Kidney (tissue), 13 donors: ENCODE measurements at regions not wholly inside any gene's neighbourhood (a gene's known extent, or its start where the extent isn't known, plus 50 kb on each side); places are given as distances from the start of the nearest gene placed in this dataset.

Experiments
- DNase-seq, 5 donors: peaks; one replicate each; pipeline ENCODE4 v3.0.0-alpha.2; 2013 to 2020
- FAIRE-seq: peaks from 2 replicates; lab custom pipeline; 2012; peaks lifted over from hg19 to GRCh38; lab: Jason Lieb, UNC
- H3K27ac ChIP-seq, 2 donors: one replicate each; pipeline ENCODE4 v1.7.0; 2013; ENCODE audit warnings: low read depth in 2 of 2, low read length in 2 of 2, inconsistent platforms in 1 of 2
- H3K27me3 ChIP-seq: one replicate; pipeline ENCODE4 v1.7.1; 2013; ENCODE audit warnings: low read length, inconsistent platforms; ENCODE audit not compliant: control insufficient read depth, insufficient read depth
- H3K36me3 ChIP-seq, 3 donors: one replicate each; pipeline versions ENCODE4 v1.7.0 to v1.7.1; 2013; ENCODE audit warnings: low read length in 3 of 3, control low read depth in 1 of 3, inconsistent platforms in 1 of 3; ENCODE audit not compliant: insufficient read depth in 3 of 3, control insufficient read depth in 2 of 3
- H3K4me1 ChIP-seq, 3 donors: one replicate each; pipeline versions ENCODE4 v1.7.0 to v1.7.1; 2013; ENCODE audit warnings: low read length in 3 of 3, inconsistent platforms in 1 of 3, low read depth in 1 of 3; ENCODE audit not compliant: control insufficient read depth in 2 of 3, insufficient read depth in 2 of 3
- H3K4me3 ChIP-seq, 3 donors: one replicate each; pipeline versions ENCODE4 v1.7.0 to v1.8.1; 2013; ENCODE audit warnings: low read length in 3 of 3, control low read depth in 1 of 3, inconsistent platforms in 1 of 3
- H3K9ac ChIP-seq, 3 donors: one replicate each; pipeline versions ENCODE4 v1.7.0 to v1.7.1; 2013; ENCODE audit warnings: low read length in 3 of 3, control low read depth in 1 of 3, inconsistent platforms in 1 of 3
- H3K9me3 ChIP-seq, 3 donors: one replicate each; pipeline versions ENCODE4 v1.7.0 to v1.7.1; 2013; ENCODE audit warnings: low read length in 3 of 3, control low read depth in 1 of 3, inconsistent platforms in 1 of 3; ENCODE audit not compliant: control insufficient read depth in 2 of 3, insufficient read depth in 1 of 3
- intact Hi-C: fragments of 100-400 bp; cut with DNase I; formaldehyde crosslinking; loops from one replicate; pipeline ENCODE4 v1.11.1; 2022
- TF ChIP-seq, protein P1 (sequence below): IDR thresholded peaks from 3 replicates; pipeline ENCODE4 v1.5.1; 2012; ENCODE audit warnings: mild to moderate bottlenecking, moderate library complexity, borderline replicate concordance; ENCODE audit not compliant: insufficient read depth; ENCODE audit errors: extremely low read depth
- donor health status: control.
- donor health status: control.
- donor health status: control.
- donor health status: control.
- donor health status: control.
- donor health status: DM: yes; HTN: yes; CAD: no.
- donor health status: Normal renal cell carcinoma (clear cell type).

DNA sequence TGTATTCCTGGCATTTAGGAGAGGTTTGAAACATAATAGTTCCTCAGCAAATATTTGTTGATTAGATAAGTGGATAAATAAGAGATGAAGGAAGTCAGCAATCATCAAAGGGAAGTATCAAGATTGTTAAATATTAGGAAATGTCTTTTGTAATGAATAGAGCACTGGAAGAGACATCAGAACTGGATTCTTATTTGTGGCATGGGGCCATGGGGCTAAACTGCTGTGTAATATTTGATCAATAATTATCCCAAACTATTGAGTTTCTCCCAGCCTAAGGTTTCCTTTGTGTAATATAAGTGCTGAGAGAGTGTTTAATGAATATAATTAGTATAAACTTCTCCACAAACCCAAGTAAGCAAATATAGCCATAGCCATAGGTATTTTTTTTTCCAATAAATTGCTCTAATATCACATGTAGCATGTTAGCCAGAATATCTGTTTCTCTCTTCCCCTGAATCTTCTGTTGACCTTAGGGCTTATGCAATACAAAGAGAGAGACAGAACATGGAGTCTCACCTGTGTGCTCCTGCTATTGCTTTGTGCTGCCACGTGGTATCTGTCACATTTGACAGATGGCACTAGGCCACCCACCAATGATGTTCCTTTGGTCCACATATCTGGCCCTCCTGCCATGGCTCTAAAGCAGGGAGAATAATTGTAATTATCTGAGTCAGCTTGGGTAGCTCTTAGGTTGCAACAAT, 658.7 kb downstream of the SOX5 start:
- TF ChIP-seq, protein P1, sequence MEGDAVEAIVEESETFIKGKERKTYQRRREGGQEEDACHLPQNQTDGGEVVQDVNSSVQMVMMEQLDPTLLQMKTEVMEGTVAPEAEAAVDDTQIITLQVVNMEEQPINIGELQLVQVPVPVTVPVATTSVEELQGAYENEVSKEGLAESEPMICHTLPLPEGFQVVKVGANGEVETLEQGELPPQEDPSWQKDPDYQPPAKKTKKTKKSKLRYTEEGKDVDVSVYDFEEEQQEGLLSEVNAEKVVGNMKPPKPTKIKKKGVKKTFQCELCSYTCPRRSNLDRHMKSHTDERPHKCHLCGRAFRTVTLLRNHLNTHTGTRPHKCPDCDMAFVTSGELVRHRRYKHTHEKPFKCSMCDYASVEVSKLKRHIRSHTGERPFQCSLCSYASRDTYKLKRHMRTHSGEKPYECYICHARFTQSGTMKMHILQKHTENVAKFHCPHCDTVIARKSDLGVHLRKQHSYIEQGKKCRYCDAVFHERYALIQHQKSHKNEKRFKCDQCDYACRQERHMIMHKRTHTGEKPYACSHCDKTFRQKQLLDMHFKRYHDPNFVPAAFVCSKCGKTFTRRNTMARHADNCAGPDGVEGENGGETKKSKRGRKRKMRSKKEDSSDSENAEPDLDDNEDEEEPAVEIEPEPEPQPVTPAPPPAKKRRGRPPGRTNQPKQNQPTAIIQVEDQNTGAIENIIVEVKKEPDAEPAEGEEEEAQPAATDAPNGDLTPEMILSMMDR: no peak
- Histone ChIP-seq H3K4me3 (no peak overlapping the region), H3K9me3 (peaks cover 0 to 2% (median 0%) of the 10 kb centered on the region in 3 donors), H3K36me3 (no peaks in the 10 kb centered on the region), H3K27me3 (no peaks in the 10 kb centered on the region), H3K9ac (no peak overlapping the region), H3K4me1 (no peaks in the 10 kb centered on the region), H3K27ac (no peak overlapping the region)
- FAIRE-seq (no peak), DNase-seq (no peak)
- intact Hi-C loops: no loop called here

DNA sequence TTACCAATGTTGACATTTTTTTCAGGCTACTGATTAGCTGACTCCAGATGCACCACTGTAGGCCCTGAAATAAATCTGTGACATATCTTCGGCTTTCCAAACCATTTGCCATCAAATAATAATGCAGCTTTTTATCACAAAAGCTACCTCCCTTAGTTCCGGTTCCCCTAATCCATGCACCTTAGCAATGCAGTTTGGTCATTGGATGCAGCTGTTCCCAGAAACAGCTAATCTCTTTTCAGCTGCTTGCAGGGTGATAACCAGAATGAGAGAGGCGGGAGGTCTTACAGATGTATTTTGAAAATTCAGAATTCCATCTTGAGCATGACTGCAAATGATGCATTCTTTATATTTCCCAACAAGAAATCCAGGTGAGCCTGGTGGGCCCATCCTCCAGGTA, 646.2 kb downstream of the SOX5 start:
- H3K27ac ChIP-seq: no peak overlapping the region
- no peak overlapping the region for H3K4me3 ChIP-seq
- H3K4me1 ChIP-seq: no peaks in the 10 kb centered on the region
- H3K36me3 ChIP-seq: no peaks in the 10 kb centered on the region
- H3K27me3 ChIP-seq: no peaks in the 10 kb centered on the region
- DNase-seq (no peak), FAIRE-seq (no peak)
- no peaks in the 10 kb centered on the region for H3K9me3 ChIP-seq
- intact Hi-C loops: no loop called here
- no peak overlapping the region for H3K9ac ChIP-seq
- TF ChIP-seq, protein P1: no peak

DNA sequence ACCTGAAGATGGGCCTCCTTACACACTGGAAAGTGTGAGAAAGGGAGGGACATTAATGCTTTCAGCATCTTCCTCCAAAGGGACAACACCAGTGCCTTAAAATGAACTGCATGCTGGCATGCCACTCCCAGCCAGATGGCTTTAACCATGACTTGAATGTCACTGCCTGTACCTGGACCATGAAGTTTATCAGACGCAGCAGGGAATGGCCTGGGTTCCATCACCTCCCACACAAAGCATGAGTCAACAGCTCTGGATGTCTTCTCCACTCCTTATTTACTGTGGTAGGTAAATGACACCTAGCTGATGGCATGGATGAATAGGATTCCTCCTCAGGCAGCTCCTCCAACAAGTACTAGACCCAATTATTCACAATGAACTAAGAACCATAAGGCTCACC, 645.6 kb downstream of the SOX5 start:
- H3K4me1 ChIP-seq: no peaks in the 10 kb centered on the region
- no peaks in the 10 kb centered on the region for H3K36me3 ChIP-seq
- H3K4me3 ChIP-seq: no peak overlapping the region
- FAIRE-seq: no peak
- intact Hi-C loops: no loop called here
- no peak for DNase-seq
- H3K9ac ChIP-seq: no peak overlapping the region
- TF ChIP-seq, protein P1: no peak
- H3K9me3 ChIP-seq: no peaks in the 10 kb centered on the region
- no peak overlapping the region for H3K27ac ChIP-seq
- no peaks in the 10 kb centered on the region for H3K27me3 ChIP-seq

DNA sequence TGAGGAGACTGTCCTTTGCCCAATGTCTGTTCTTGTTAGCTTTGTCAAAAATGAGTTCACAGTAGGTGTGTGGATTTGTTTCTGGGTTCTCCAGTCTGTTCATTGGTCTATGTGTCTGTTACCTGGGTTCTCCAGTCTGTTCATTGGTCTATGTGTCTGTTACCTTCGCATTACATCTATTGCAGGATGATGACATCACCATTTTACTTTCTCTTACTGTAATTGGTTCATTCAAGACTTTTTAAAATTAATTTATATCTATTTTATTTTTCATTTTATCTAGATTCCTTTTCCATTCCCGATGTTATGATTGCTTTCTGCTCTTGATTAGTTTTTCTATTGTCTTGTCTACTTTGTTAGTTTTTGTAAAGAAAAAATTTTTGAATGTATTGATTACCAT, 615.5 kb downstream of the SOX5 start:
- Histone ChIP-seq H3K4me3 (no peak overlapping the region), H3K36me3 (no peaks in the 10 kb centered on the region), H3K4me1 (no peaks in the 10 kb centered on the region), H3K9me3 (no peaks in the 10 kb centered on the region), H3K9ac (no peak overlapping the region), H3K27me3 (no peaks in the 10 kb centered on the region), H3K27ac (no peak overlapping the region)
- intact Hi-C loops: no loop called here
- TF ChIP-seq, protein P1: no peak
- no peak for DNase-seq
- peak; percentile 68 for FAIRE-seq
